Kidney glomerular epithelial cell (primary cell): ENCODE measurements at regions not wholly inside any gene's neighbourhood (a gene's known extent, or its start where the extent isn't known, plus 50 kb on each side); places are given as distances from the start of the nearest gene placed in this dataset.

Source experiments
- DNase-seq: peaks from one replicate; lab custom pipeline; 2025; lab: John Stamatoyannopoulos, UW

GRCh38 chr13:109644069-109644750, 142.2 kb downstream of the IRS2 start:
- no peak for DNase-seq

GRCh38 chr13:109642358-109642757, 144.0 kb downstream of the IRS2 start:
- no peak for DNase-seq

- DNase-seq, result no peak
These were observed 149.6 kb downstream of the IRS2 start for GRCh38 chr13:109636736-109637135.

DNA sequence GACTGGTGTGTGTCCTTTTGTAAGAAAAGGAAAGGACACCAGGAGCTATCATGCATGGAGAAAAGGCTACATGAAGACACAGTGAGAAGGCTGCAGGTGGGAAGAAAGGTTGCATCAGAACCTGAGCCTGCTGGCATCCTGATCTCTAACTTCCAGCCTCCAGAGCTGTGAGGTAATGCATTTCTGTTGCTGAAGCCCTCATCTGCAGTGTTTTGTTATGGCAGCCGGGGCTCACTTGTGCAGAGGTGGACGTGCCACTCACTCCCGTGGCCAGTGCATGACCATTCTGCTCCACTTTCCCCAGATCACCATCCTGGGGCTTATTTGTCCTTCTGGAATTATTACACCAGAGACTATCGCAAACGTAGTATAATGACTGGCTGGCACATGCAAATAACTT, 155.3 kb downstream of the IRS2 start:
- DNase-seq, result no peak

GRCh38 chr13:109630271-109630670, 156.1 kb downstream of the IRS2 start:
- DNase-seq, result no peak

DNA sequence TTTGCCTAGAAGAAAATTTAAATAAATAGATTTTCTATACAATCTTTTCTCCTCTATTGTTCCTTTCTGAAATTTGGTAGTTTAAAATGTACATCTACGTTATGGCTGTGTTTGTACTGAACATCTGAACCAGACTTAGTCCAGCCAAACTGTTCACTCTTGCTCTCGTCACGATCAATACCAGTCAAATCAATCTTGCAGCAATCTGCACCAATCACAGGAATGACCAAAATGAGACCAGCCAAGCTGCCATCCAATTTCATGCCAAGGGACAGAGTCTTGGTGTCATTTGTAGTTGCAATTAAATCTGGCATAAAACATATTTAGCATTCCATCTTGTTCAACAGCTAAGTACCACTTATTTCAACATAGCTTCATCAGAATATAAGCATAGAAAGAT, 156.6 kb downstream of the IRS2 start:
- no peak for DNase-seq

GRCh38 chr13:109628251-109628699, 158.1 kb downstream of the IRS2 start:
- no peak for DNase-seq

DNA sequence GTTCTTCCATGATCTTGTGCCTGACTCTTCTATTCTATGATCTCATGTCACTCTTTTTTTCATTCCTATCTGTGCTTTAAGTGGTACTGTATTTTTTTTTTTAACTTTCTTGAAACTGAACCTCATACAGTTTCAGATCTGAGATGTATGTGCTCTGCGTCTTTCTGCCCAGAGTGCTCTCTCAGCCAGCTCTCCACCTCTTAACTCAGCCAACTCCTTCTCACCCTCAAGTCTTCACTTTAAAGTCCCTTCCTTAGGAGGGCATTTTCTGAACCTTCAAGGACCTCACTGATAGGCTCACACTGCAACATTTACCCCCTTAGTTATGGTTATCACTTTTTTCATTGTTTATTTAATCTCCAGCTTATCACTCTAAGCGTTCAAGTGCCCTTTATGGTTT, 158.7 kb downstream of the IRS2 start:
- no peak for DNase-seq

DNA sequence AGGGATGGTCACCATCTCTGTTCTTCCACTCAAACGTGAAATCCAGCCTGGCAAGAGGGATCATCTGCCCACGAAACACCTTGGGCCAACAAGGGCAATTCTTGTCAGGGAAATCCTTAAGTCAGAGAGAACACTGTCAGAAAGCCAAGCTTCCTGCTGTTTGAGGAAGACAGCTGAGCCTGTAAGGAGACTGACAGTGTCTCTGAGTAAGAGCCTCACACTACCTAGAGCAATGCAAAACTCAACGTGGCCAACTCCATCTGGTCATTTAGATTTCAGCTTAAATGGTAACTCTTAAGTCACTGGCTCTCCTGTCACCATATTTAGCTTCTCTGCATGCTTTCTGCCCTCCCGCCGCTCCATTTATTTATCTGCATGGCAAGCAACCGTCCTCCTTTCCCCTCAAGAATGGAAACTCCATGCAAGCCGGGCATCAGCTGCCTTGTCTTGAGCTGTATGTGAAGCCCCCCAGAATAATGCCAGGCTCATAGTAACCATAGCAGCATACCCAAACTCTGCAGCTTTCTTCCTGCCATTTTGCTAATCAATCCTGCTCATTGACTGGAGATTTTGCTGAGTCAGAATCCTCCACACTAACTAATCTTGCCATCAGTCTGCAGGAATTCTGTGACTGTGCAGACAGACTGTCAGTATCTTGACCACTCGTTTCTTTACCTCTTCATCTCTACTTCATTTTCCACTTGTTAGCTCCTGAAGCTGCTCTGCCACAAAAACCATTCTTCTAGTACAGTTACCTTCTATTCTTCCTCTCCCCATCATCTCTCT, 159.8 kb downstream of the IRS2 start:
- DNase-seq, result no peak

DNA sequence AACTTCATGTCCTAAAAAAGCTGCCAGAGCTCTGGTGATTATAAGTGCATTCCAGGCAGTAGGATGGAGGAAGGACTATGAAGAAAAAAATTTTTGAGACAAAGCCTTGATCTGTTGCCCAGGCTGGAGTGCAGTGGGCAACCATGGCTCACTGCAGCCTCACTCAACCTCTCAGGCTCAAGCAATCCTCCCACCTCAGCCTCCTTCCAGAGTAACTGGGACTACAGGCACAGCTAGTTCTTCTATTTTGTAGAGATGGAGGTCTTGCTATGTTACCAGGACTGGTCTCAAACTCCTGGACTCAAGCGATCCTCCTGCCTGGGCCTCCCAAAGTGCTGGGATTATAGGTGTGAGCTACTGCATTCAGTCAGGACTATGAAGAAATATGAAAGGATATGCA, 161.2 kb downstream of the IRS2 start:
- DNase-seq, result no peak

DNA sequence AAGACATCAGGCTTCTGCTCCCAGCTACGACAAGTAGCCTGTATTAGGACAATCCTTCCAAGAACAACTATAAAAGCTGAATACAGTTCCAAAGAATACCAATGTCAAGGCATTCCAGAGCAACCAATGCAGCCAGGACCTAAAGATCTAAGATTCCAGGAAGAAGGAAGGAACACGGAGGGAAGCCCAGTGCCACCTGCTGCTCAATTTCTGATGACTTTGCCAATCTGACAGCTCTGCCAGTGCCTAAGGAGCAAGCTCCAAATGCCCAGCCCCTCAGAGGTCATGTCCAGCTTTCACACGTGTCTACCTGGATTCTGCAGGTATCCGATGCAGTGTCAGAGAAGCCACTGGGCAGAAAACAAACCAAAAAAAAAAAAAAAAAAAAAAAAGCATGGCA, 164.4 kb downstream of the IRS2 start:
- DNase-seq, result no peak

DNA sequence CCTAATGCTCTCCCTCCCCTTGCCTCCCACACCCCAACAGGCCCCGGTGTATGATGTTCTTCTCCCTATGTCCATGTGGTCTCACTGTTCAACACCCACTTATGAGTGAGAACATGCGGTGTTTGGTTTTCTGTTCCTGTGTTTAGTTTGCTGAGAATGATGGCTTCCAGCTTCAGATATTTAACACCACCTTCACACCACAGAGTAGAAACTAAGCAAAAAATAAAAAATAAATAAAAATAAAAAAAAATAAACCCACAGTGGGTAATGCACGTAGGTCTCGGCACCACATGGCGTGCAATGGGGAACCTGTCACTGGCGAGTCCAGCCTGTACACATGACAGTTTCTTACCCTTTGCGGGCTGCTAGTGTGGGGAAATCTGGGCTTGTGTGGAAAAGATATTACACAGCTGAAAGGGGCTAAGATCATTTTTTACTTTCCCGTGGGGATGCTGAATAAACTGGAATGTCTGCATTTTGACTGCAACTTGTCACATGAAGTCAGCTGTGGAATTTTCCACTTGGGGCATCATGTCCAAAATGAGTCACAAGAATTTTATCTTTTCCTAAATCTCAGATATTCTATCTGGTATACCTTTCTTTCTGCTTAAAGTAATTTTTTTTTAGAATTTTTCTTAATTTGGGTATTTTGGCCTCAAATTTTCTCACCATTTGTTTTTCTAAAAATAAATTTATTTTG, 170.5 kb downstream of the IRS2 start:
- no peak for DNase-seq

DNA sequence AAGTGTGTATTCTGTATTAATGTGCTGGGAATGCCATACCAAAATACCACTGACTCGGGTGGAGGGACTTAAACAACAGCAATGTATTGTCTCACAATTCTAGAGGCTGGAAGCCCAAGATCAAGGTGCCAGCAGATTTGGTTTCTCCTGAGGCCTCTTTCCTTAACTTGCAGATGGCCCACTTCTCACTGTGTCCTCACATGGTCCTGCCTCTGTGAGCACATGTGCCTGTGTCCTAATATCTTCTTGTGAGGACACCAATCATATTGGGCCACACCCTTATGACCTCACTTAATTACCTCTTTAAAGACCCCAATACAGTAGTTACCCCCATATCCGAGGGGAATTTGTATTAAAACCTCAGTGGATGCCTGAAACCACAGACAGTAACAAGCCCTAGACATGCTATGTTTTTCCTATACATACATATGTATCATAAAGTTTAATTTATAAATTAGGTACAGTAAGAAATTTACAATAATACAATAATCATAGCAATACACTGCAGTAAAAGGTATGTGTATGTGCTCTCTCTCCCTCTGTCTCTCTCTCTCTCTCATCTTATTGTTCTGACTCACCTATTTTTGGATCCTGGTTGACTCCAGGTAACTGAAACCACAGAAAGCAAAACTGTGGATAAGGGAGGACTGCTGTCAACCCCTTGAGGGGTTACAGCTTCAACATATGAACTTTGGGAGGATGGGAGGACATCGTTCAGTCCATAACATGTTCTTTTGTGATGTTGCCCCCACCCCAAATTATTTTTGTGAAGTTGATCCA, 174.3 kb downstream of the IRS2 start:
- DNase-seq, result no peak

DNA sequence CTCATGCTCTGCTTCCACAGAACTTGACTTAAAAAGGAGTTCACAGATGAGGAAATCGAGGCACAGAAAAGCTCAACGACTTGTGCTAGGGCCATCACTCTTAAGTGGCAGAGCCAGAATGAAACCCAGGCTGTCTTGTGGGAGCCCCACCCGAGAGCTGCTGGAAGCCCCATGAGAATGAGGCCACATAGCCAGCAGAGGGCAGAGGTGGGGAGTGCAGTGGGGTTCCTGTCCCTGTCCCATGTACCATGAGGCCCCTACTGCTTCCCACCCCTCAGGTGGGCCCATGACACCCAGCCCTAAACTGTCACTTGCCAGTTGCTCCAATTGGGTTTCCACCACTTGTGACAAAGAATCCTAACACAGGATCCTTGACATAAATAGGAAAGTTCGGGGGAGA, 175.9 kb downstream of the IRS2 start:
- no peak for DNase-seq

- no peak for DNase-seq
These were observed 177.9 kb downstream of the IRS2 start for GRCh38 chr13:109608503-109608902.

DNA sequence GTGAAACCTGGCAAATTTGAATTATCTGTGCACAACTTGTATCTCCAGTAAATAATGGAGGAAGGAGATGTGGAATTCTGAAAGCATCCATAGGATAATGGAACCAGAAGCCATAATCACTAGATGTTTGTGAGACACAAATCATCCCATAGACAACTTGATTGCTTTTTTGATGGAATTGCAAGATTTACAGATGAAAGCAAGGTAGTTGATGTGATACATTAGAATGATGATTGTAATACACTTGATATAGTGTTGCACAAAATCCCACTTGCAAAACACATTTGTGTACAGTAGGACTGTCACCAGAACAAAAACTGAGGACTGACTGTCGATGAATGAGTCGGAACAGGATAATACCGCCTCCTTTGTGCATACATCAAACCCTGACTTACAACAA, 178.3 kb downstream of the IRS2 start:
- DNase-seq, result no peak

DNA sequence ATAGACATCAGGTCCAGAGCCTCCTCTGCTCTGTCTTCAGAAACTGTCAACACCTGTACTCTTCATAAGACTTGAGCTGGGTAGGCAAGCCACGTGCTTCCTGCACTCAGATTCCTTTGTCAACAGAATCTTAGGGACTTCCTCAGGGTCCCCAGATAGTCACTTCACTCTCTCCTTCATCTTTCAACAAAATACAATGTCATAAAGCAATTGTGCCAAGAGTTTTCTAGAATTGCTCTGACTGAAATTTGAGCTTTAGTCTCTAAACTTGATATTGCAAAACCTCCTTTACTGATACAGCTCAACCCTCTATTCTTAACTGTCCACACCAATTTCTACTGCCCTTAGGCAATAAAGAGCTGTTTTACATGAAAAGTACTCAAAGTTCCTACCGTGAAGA, 179.9 kb downstream of the IRS2 start:
- no peak for DNase-seq

DNA sequence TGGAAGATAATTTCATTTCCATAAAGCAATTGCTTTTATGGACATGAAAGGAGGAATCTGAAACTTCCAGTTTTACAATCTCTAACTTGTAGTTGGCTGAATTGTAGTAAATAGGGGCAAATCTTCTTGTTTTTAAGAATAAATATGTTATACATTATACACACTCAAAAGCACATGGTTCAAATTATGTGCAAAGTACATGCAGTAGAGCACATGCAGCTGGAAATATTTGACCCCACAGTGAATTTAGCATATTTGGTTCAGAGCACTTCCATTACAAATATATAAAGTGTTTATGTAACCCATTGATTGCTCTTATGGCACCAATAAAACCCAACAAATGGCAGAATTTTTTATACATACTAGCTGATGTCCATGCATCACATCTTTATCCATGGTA, 180.5 kb downstream of the IRS2 start:
- no peak for DNase-seq

- no peak for DNase-seq
These were observed 181.5 kb downstream of the IRS2 start for GRCh38 chr13:109604894-109605293.

DNA sequence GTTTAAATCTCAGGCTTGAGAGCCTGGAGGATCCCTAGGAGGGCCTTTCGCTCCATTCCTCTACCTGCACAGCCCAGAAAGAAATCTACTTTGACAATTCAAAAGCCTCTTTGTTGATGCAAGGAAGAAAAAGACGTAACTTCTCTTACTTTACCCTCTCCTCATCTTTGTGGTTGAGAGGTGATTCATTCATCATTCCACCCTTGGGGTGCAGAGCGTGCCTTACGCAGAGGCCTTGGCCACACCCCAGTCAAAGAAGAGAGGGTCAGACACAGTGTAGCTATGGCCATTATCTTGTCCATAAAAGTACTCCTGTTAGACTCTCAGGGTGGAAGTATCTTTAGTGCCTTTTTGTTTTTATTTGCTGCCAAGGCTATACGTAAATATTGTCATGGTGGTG, 184.0 kb downstream of the IRS2 start:
- DNase-seq, result no peak

- no peak for DNase-seq
These were observed 186.3 kb downstream of the IRS2 start for GRCh38 chr13:109599901-109600657.

DNA sequence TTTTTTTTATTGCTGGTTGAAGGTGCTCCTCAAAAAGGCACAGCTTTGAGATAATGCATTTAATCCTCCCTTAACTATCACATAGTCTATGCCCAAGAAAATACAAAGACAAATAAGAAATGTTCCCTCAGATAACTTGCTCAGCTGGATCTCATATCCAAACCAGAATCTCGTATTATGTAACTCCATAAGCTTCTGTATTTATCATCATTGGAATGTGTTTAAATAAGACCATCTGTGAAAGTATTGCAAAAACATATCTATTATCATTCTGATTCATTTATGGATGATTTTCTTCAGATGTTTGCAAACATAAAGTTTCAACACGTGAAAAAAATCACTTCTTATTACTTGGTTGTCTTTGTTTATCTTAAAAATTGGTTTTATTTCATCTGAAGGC, 190.9 kb downstream of the IRS2 start:
- DNase-seq, result no peak
